SK-N-MC (cell line): ENCODE measurements at regions not wholly inside any gene's neighbourhood (a gene's known extent, or its start where the extent isn't known, plus 50 kb on each side); places are given as distances from the start of the nearest gene placed in this dataset.

ENCODE experiments used
- DNase-seq: peaks from one replicate; pipeline ENCODE4 v3.0.0-alpha.2; 2011; ENCODE audit warnings: low read depth, low spot score
- H3K27ac ChIP-seq: fragments of 200-600 bp; sonication (generic); 2 replicates; pipeline ENCODE4 v1.5.1; 2016; ENCODE audit warnings: mixed run types
- H3K36me3 ChIP-seq: fragments of 200-600 bp; sonication (generic); 2 replicates; pipeline ENCODE4 v1.6.1; 2017; ENCODE audit warnings: antibody characterized with exemption, low read length, mixed read lengths; ENCODE audit not compliant: insufficient read depth
- H3K4me3 ChIP-seq: fragments of 200-600 bp; sonication (generic); 2 replicates; pipeline ENCODE4 v1.5.1; 2016
- H3K9ac ChIP-seq: fragments of 200-600 bp; sonication (generic); 2 replicates; pipeline ENCODE4 v1.8.0; 2017; ENCODE audit warnings: mixed run types, mixed read lengths; ENCODE audit not compliant: insufficient read length
- H3K9me3 ChIP-seq: fragments of 200-600 bp; sonication (generic); 2 replicates; pipeline ENCODE4 v1.6.1; 2017; ENCODE audit warnings: low read depth, mild to moderate bottlenecking, antibody characterized with exemption, low read length, moderate library complexity, mixed read lengths
- EZH2 ChIP-seq: fragments of 200-600 bp; sonication (generic); IDR thresholded peaks from one replicate; pipeline ENCODE4 v1.6.1; 2017; ENCODE audit warnings: antibody characterized with exemption
- FOXP2 ChIP-seq: optimal IDR thresholded peaks from 2 replicates; pipeline ENCODE3; 2011; ENCODE audit warnings: mild to moderate bottlenecking, moderate library complexity; ENCODE audit not compliant: insufficient read depth; ENCODE audit errors: extremely low read length, control extremely low read depth
- POLR2AphosphoS5 ChIP-seq: IDR thresholded peaks from 2 replicates; pipeline ENCODE4 v1.6.1; 2012; ENCODE audit warnings: mild to moderate bottlenecking, low read depth, low read length, borderline replicate concordance

GRCh38 chr2:53448591-53448990 lies 319.0 kb upstream of the CHAC2 start:
- no peak overlapping the region for H3K9ac ChIP-seq
- no peaks in the 10 kb centered on the region for H3K36me3 ChIP-seq
- no peak for TF ChIP-seq EZH2
- no peak for TF ChIP-seq FOXP2
- no peak for TF ChIP-seq POLR2AphosphoS5
- no peak overlapping the region for H3K27ac ChIP-seq
- no peak for DNase-seq
- H3K4me3 ChIP-seq = no peak overlapping the region
- no peaks in the 10 kb centered on the region for H3K9me3 ChIP-seq

- Histone ChIP-seq H3K36me3 (no peaks in the 10 kb centered on the region), H3K9me3 (no peaks in the 10 kb centered on the region), H3K27ac (no peak overlapping the region), H3K4me3 (no peak overlapping the region), H3K9ac (no peak overlapping the region)
- TF ChIP-seq EZH2 (no peak), POLR2AphosphoS5 (no peak), FOXP2 (no peak)
- DNase-seq = no peak
Observed at GRCh38 chr2:53448086-53448485, 319.5 kb upstream of the CHAC2 start.

DNA sequence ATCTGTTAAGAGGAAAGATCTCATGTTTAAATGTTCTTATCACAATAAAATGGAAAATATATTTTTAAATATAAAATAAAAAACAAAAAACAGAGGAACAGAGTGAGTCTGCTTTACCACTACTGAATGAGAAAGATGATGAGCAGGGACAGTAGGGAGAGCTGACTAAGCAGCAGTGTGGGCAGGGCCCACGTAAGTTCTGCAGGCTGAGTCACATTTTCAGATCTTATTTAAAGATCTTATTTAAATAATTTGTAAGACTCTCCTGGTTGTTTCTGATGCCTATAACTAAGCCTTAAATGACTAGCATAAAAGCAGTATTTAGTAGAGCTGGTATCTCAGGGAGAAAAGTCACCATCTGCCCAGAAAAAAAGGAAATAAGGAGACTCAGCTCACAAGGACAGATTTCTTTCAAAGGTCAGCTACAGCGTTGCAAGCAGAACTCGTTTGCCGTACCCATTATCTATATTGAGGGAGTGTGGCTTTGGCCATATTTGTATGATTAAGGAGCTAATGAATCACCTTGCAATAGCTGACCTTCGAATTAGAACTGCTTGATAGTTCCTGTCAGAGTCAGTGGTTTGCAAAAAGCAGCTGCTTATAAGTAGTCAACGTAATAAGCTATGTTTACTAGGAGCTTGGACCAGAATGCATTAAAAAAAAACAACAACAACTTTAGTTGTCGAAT lies 322.1 kb upstream of the CHAC2 start:
- H3K9ac ChIP-seq = no peak overlapping the region
- H3K9me3 ChIP-seq = no peaks in the 10 kb centered on the region
- no peak overlapping the region for H3K4me3 ChIP-seq
- no peak overlapping the region for H3K27ac ChIP-seq
- no peak for TF ChIP-seq EZH2
- TF ChIP-seq POLR2AphosphoS5 = no peak
- no peak for TF ChIP-seq FOXP2
- no peaks in the 10 kb centered on the region for H3K36me3 ChIP-seq
- DNase-seq = no peak

- H3K27ac ChIP-seq = no peak overlapping the region
- H3K9ac ChIP-seq = no peak overlapping the region
- H3K9me3 ChIP-seq = no peaks in the 10 kb centered on the region
- H3K4me3 ChIP-seq = no peak overlapping the region
- H3K36me3 ChIP-seq = no peaks in the 10 kb centered on the region
- no peak for TF ChIP-seq EZH2
- no peak for TF ChIP-seq FOXP2
- no peak for DNase-seq
Observed at GRCh38 chr2:53442783-53443182, 324.8 kb upstream of the CHAC2 start.

- no peak for TF ChIP-seq EZH2
- no peak for TF ChIP-seq FOXP2
- no peak for TF ChIP-seq POLR2AphosphoS5
- DNase-seq = no peak
- H3K36me3 ChIP-seq = no peaks in the 10 kb centered on the region
Observed at GRCh38 chr2:53442093-53442492, 325.5 kb upstream of the CHAC2 start.

GRCh38 chr2:53438692-53439091 lies 328.9 kb upstream of the CHAC2 start:
- Histone ChIP-seq H3K9ac (no peak overlapping the region), H3K4me3 (no peak overlapping the region), H3K9me3 (no peaks in the 10 kb centered on the region), H3K36me3 (no peaks in the 10 kb centered on the region), H3K27ac (no peak overlapping the region)
- no peak for DNase-seq
- no peak for TF ChIP-seq EZH2
- TF ChIP-seq FOXP2 = no peak
- TF ChIP-seq POLR2AphosphoS5 = no peak

More at GRCh38 chr2:53442093-53442492, 325.5 kb upstream of the CHAC2 start:
- no peak overlapping the region for H3K27ac ChIP-seq
- no peaks in the 10 kb centered on the region for H3K9me3 ChIP-seq
- H3K4me3 ChIP-seq = no peak overlapping the region
- no peak overlapping the region for H3K9ac ChIP-seq

DNA sequence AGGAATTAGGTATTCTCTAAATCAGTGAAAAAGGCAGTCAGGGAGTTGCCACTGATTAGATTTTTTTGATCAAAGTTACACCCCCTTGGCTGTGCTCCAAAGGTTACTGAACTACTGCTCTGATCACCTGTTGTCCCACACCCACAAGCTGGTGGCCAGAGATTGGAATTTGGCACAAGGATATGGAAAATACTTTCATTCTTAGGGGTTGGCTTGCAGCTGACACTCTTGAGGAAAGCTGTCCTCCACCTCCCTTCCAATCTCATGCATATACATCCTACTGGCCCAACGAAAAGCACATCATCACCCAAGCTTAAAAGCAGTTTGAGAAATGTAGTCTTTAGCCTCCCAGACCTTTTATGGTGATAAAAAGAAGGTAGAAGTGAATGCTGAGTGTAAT lies 329.5 kb upstream of the CHAC2 start:
- no peak for DNase-seq

GRCh38 chr2:53437371-53437770 lies 330.2 kb upstream of the CHAC2 start:
- no peak for DNase-seq
- no peaks in the 10 kb centered on the region for H3K9me3 ChIP-seq
- H3K27ac ChIP-seq = no peak overlapping the region
- no peaks in the 10 kb centered on the region for H3K36me3 ChIP-seq
- H3K4me3 ChIP-seq = no peak overlapping the region
- H3K9ac ChIP-seq = no peak overlapping the region
- no peak for TF ChIP-seq POLR2AphosphoS5
- no peak for TF ChIP-seq EZH2
- TF ChIP-seq FOXP2 = no peak

More for the DNA sequence above, 329.5 kb upstream of the CHAC2 start:
- no peaks in the 10 kb centered on the region for H3K36me3 ChIP-seq
- H3K27ac ChIP-seq = no peak overlapping the region
- H3K9ac ChIP-seq = no peak overlapping the region
- no peak overlapping the region for H3K4me3 ChIP-seq
- no peaks in the 10 kb centered on the region for H3K9me3 ChIP-seq
- TF ChIP-seq FOXP2 (no peak), EZH2 (no peak), POLR2AphosphoS5 (no peak)

GRCh38 chr2:53436882-53437281 lies 330.7 kb upstream of the CHAC2 start:
- no peak overlapping the region for H3K4me3 ChIP-seq
- TF ChIP-seq FOXP2 = no peak
- no peak for TF ChIP-seq EZH2
- no peak for TF ChIP-seq POLR2AphosphoS5
- H3K36me3 ChIP-seq = no peaks in the 10 kb centered on the region
- DNase-seq = no peak
- H3K9me3 ChIP-seq = no peaks in the 10 kb centered on the region
- no peak overlapping the region for H3K9ac ChIP-seq
- H3K27ac ChIP-seq = no peak overlapping the region
